ENCODE measurements at regions not wholly inside any gene's neighbourhood (a gene's known extent, or its start where the extent isn't known, plus 50 kb on each side); places are given as distances from the start of the nearest gene placed in this dataset.

DNA sequence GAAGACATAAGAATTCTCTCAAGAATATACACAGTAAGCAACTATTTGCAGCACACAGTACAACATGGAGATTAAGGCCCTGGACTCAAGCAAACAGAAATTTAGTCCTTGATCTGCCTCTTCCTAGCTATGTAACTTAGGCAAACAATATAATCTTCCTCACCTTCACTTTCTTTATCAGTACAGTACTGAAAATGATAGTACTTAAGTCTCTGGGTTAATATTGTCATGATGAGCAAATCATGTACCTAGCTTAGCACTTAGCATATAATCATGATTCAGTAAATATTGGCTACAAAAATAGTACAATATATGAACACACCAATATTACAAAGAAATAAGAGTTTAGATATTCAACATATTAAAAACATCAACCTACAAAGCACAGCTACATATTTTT, 320.5 kb downstream of the HACE1 start:
- no peak overlapping the region for H3K4me3 ChIP-seq
- FAIRE-seq = no peak
- H2AFZ ChIP-seq (ENCODE audit: control insufficient read depth, low read depth, low read length) = no peak overlapping the region
- TF ChIP-seq CBFB (IDR thresholded peaks at IDR 0.05; ENCODE audit: low read depth) (no peak), CREB1 (IDR thresholded peaks at IDR 0.05; ENCODE audit: low read depth) (no peak), PAX5 (IDR thresholded peaks at IDR 0.05; ENCODE audit: borderline replicate concordance, low read depth, low read length) (no peak), ZSCAN29 (IDR thresholded peaks at IDR 0.05) (no peak), EP300 (IDR thresholded peaks at IDR 0.05; ENCODE audit: borderline replicate concordance in 1 of 2, control insufficient read depth in 1 of 2, low read depth in 2 of 2, low read length in 2 of 2) (no peak)
- TF ChIP-seq, protein P1, sequence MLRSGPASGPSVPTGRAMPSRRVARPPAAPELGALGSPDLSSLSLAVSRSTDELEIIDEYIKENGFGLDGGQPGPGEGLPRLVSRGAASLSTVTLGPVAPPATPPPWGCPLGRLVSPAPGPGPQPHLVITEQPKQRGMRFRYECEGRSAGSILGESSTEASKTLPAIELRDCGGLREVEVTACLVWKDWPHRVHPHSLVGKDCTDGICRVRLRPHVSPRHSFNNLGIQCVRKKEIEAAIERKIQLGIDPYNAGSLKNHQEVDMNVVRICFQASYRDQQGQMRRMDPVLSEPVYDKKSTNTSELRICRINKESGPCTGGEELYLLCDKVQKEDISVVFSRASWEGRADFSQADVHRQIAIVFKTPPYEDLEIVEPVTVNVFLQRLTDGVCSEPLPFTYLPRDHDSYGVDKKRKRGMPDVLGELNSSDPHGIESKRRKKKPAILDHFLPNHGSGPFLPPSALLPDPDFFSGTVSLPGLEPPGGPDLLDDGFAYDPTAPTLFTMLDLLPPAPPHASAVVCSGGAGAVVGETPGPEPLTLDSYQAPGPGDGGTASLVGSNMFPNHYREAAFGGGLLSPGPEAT (IDR thresholded peaks at IDR 0.05; ENCODE audit: low read depth) = no peak
- no peaks in the 10 kb centered on the region for H4K20me1 ChIP-seq (ENCODE audit: control insufficient read depth, insufficient read depth)
- DNase-seq (ENCODE audit: low read depth, low spot score) = no peak
- BruUV-seq (replicated peaks) = no TSS peak
- intact Hi-C loops (cut with micrococcal nuclease; ENCODE audit: unreplicated experiment) (no loop called here), in situ Hi-C loops (cut with MboI) (no loop called here)
- H3K36me3 ChIP-seq (ENCODE audit: control insufficient read depth in 2 of 2, insufficient read depth in 2 of 2, low read length in 1 of 2) = no peaks in the 10 kb centered on the region
- no peak overlapping the region for H3K9ac ChIP-seq (ENCODE audit: control insufficient read depth, insufficient read depth, low read length)
- H3K4me2 ChIP-seq (ENCODE audit: control insufficient read depth, insufficient read depth) = no peak overlapping the region
- H3K27ac ChIP-seq (ENCODE audit: control insufficient read depth, insufficient read depth) = no peak overlapping the region
- no peaks in the 10 kb centered on the region for H3K79me2 ChIP-seq (ENCODE audit: control insufficient read depth, insufficient read depth, low read length)
- no peaks in the 10 kb centered on the region for H3K9me3 ChIP-seq (replicated peaks; ENCODE audit: control insufficient read depth, insufficient read depth, low read length)
- CTCF ChIA-PET = interaction anchor here (1.1 to 1.4 kb wide), 3 partner anchors 10 to 15 kb away, joined by 3 to 4 read pairs (median 3); no protein-coding TSS in a partner anchor
- no peaks in the 10 kb centered on the region for H3K27me3 ChIP-seq (replicated peaks in 1 of 2; ENCODE audit: control insufficient read depth in 2 of 2, insufficient read depth in 2 of 2, low read length in 1 of 2)
- RAD21 ChIA-PET (ENCODE audit: unreplicated experiment) = interaction anchor here (0.7 kb wide), 1 partner anchor 13 kb away, joined by 3 read pairs; no protein-coding TSS in a partner anchor
- H3K4me1 ChIP-seq (ENCODE audit: control insufficient read depth, insufficient read depth, low read length) = no peaks in the 10 kb centered on the region
- POLR2A ChIA-PET = no interaction called here
- SMC1A ChIA-PET (ENCODE audit: uncharacterized antibody, unreplicated experiment) = interaction anchor here (1.0 kb wide), 1 partner anchor 234 kb away, joined by 3 read pairs; no protein-coding TSS in a partner anchor
- ATAC-seq = no peak

DNA sequence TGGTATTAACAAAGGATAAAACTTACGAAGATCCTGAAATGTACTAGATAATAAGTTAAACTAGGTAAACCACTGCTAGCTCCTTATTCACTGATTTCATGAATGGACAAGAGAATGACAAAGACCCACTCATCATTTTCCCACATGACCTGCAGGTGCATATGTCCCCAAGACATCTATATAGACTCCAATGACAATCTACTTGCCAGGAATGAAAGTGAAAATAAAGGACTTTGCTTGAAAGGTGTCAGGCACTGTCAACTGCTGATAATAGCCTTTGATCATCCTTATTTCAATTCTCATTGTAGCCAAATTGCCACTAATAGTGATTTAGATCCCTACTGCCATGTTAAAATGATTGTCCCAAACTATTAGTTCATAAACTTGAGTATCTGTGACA, 321.8 kb downstream of the HACE1 start:
- CTCF ChIA-PET = interaction anchor here (1.5 kb wide), 1 partner anchor 10 kb away, joined by 3 read pairs; no protein-coding TSS in a partner anchor
- no peak for FAIRE-seq
- Histone ChIP-seq H3K27ac (ENCODE audit: control insufficient read depth, insufficient read depth) (no peak overlapping the region), H3K9ac (ENCODE audit: control insufficient read depth, insufficient read depth, low read length) (no peak overlapping the region), H2AFZ (ENCODE audit: control insufficient read depth, low read depth, low read length) (no peak overlapping the region), H3K4me2 (ENCODE audit: control insufficient read depth, insufficient read depth) (no peak overlapping the region), H3K4me1 (ENCODE audit: control insufficient read depth, insufficient read depth, low read length) (no peaks in the 10 kb centered on the region), H3K4me3 (no peak overlapping the region), H4K20me1 (ENCODE audit: control insufficient read depth, insufficient read depth) (no peaks in the 10 kb centered on the region), H3K79me2 (ENCODE audit: control insufficient read depth, insufficient read depth, low read length) (no peaks in the 10 kb centered on the region), H3K27me3 (replicated peaks in 1 of 2; ENCODE audit: control insufficient read depth in 2 of 2, insufficient read depth in 2 of 2, low read length in 1 of 2) (no peaks in the 10 kb centered on the region), H3K36me3 (ENCODE audit: control insufficient read depth in 2 of 2, insufficient read depth in 2 of 2, low read length in 1 of 2) (no peaks in the 10 kb centered on the region), H3K9me3 (replicated peaks; ENCODE audit: control insufficient read depth, insufficient read depth, low read length) (no peaks in the 10 kb centered on the region)
- 0% methylated on average over 1 of the region's 1 CpG for WGBS (ENCODE audit: insufficient coverage, insufficient replicate concordance, low lambda C conversion rate, missing lambda C conversion rate)
- in situ Hi-C loops (cut with MboI) (no loop called here), intact Hi-C loops (cut with micrococcal nuclease; ENCODE audit: unreplicated experiment) (no loop called here)
- RAD21 ChIA-PET (ENCODE audit: unreplicated experiment) = no interaction called here
- DNase-seq (ENCODE audit: low read depth, low spot score) = no peak
- ATAC-seq = no peak
- BruUV-seq (replicated peaks) = no TSS peak
- POLR2A ChIA-PET = no interaction called here
- SMC1A ChIA-PET (ENCODE audit: uncharacterized antibody, unreplicated experiment) = no interaction called here
- TF ChIP-seq, protein P2, sequence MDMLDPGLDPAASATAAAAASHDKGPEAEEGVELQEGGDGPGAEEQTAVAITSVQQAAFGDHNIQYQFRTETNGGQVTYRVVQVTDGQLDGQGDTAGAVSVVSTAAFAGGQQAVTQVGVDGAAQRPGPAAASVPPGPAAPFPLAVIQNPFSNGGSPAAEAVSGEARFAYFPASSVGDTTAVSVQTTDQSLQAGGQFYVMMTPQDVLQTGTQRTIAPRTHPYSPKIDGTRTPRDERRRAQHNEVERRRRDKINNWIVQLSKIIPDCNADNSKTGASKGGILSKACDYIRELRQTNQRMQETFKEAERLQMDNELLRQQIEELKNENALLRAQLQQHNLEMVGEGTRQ (IDR thresholded peaks at IDR 0.05; ENCODE audit: borderline replicate concordance, low read depth, low read length) = no peak
- TF ChIP-seq GATAD2B (conservative IDR thresholded peaks at IDR 0.05; ENCODE audit: low read depth) (no peak), ATF7 (IDR thresholded peaks at IDR 0.05; ENCODE audit: low read depth) (no peak)
- TF ChIP-seq, protein P3, sequence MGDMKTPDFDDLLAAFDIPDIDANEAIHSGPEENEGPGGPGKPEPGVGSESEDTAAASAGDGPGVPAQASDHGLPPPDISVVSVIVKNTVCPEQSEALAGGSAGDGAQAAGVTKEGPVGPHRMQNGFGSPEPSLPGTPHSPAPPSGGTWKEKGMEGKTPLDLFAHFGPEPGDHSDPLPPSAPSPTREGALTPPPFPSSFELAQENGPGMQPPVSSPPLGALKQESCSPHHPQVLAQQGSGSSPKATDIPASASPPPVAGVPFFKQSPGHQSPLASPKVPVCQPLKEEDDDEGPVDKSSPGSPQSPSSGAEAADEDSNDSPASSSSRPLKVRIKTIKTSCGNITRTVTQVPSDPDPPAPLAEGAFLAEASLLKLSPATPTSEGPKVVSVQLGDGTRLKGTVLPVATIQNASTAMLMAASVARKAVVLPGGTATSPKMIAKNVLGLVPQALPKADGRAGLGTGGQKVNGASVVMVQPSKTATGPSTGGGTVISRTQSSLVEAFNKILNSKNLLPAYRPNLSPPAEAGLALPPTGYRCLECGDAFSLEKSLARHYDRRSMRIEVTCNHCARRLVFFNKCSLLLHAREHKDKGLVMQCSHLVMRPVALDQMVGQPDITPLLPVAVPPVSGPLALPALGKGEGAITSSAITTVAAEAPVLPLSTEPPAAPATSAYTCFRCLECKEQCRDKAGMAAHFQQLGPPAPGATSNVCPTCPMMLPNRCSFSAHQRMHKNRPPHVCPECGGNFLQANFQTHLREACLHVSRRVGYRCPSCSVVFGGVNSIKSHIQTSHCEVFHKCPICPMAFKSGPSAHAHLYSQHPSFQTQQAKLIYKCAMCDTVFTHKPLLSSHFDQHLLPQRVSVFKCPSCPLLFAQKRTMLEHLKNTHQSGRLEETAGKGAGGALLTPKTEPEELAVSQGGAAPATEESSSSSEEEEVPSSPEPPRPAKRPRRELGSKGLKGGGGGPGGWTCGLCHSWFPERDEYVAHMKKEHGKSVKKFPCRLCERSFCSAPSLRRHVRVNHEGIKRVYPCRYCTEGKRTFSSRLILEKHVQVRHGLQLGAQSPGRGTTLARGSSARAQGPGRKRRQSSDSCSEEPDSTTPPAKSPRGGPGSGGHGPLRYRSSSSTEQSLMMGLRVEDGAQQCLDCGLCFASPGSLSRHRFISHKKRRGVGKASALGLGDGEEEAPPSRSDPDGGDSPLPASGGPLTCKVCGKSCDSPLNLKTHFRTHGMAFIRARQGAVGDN (IDR thresholded peaks at IDR 0.05) = no peak
